DMS79 (cell line): ENCODE measurements at regions not wholly inside any gene's neighbourhood (a gene's known extent, or its start where the extent isn't known, plus 50 kb on each side); places are given as distances from the start of the nearest gene placed in this dataset.

Experiments used
- DNase-seq: peaks from one replicate; lab custom pipeline; 2025; lab: John Stamatoyannopoulos, UW

- no peak for DNase-seq
Measured at GRCh38 chr2:217091531-217091930, 231.7 kb upstream of the TNP1 start.

GRCh38 chr2:217090884-217091283 lies 231.0 kb upstream of the TNP1 start:
- no peak for DNase-seq

GRCh38 chr2:217090024-217090473 lies 230.2 kb upstream of the TNP1 start:
- DNase-seq = no peak

- DNase-seq = no peak
Measured at GRCh38 chr2:217086718-217087117, 226.9 kb upstream of the TNP1 start.

- no peak for DNase-seq
Measured at GRCh38 chr2:217086038-217086522, 226.2 kb upstream of the TNP1 start.

- no peak for DNase-seq
Measured at GRCh38 chr2:217085543-217085942, 225.7 kb upstream of the TNP1 start.

- DNase-seq = no peak
Measured at GRCh38 chr2:217081799-217082198, 221.9 kb upstream of the TNP1 start.

- no peak for DNase-seq
Measured at GRCh38 chr2:217079165-217079564, 219.3 kb upstream of the TNP1 start.

- no peak for DNase-seq
Measured at GRCh38 chr2:217077831-217078407, 218.1 kb upstream of the TNP1 start.

GRCh38 chr2:217076657-217077232 lies 216.9 kb upstream of the TNP1 start:
- DNase-seq = no peak

GRCh38 chr2:217076058-217076435 lies 216.2 kb upstream of the TNP1 start:
- DNase-seq = no peak

GRCh38 chr2:217075268-217076057 lies 215.6 kb upstream of the TNP1 start:
- no peak for DNase-seq

GRCh38 chr2:217074576-217075255 lies 214.9 kb upstream of the TNP1 start:
- DNase-seq = no peak

- DNase-seq = no peak
Measured at GRCh38 chr2:217071416-217071815, 211.6 kb upstream of the TNP1 start.

- no peak for DNase-seq
Measured at GRCh38 chr2:217070611-217071010, 210.7 kb upstream of the TNP1 start.

GRCh38 chr2:217070043-217070430 lies 210.2 kb upstream of the TNP1 start:
- DNase-seq = no peak

- DNase-seq = no peak
Measured at GRCh38 chr2:217069263-217070042, 209.6 kb upstream of the TNP1 start.

GRCh38 chr2:217068677-217069250 lies 208.9 kb upstream of the TNP1 start:
- no peak for DNase-seq

- DNase-seq = no peak
Measured at GRCh38 chr2:217067787-217068186, 207.9 kb upstream of the TNP1 start.

- no peak for DNase-seq
Measured at GRCh38 chr2:217066510-217067270, 206.8 kb upstream of the TNP1 start.
